H9 (cell line): ENCODE measurements at regions not wholly inside any gene's neighbourhood (a gene's known extent, or its start where the extent isn't known, plus 50 kb on each side); places are given as distances from the start of the nearest gene placed in this dataset.

Experiments used
- DNase-seq: peaks from one replicate; pipeline ENCODE4 v3.0.0-alpha.2; 2017
- H2AFZ ChIP-seq: one replicate; pipeline ENCODE4 v1.6.1; 2013; ENCODE audit warnings: mild to moderate bottlenecking, low read length, control low read depth, moderate library complexity
- H2AK5ac ChIP-seq: 2 replicates; pipeline ENCODE4 v1.6.1; 2013; ENCODE audit warnings: low read length, control low read depth, mixed read lengths; ENCODE audit not compliant: insufficient read length
- H2BK120ac ChIP-seq: one replicate; pipeline ENCODE4 v1.6.1; 2013; ENCODE audit warnings: low read depth, mild to moderate bottlenecking, low read length, control low read depth, inconsistent platforms; ENCODE audit not compliant: poor library complexity, severe bottlenecking
- H2BK12ac ChIP-seq: 2 replicates; pipeline ENCODE4 v1.6.1; 2013; ENCODE audit warnings: low read length, control low read depth, mixed read lengths, low read depth; ENCODE audit not compliant: insufficient read length
- H2BK15ac ChIP-seq: 2 replicates; pipeline ENCODE4 v1.6.1; 2013; ENCODE audit warnings: low read depth, low read length, control low read depth
- H2BK20ac ChIP-seq: one replicate; pipeline ENCODE4 v1.6.1; 2013; ENCODE audit warnings: low read depth, mild to moderate bottlenecking, low read length, control low read depth, inconsistent platforms; ENCODE audit not compliant: poor library complexity, severe bottlenecking
- H2BK5ac ChIP-seq: 2 replicates; pipeline ENCODE4 v1.6.1; 2013; ENCODE audit warnings: low read length, control low read depth, mixed read lengths; ENCODE audit not compliant: insufficient read length
- H3K14ac ChIP-seq: 2 replicates; pipeline ENCODE4 v1.6.1; 2013; ENCODE audit warnings: low read length, control low read depth; ENCODE audit not compliant: insufficient read depth
- H3K18ac ChIP-seq: 2 replicates; pipeline ENCODE4 v1.6.1; 2013; ENCODE audit warnings: low read depth, mild to moderate bottlenecking, mixed read lengths, low read length, control low read depth; ENCODE audit not compliant: insufficient read length
- H3K23ac ChIP-seq: 2 replicates; pipeline ENCODE4 v1.6.1; 2013; ENCODE audit warnings: low read length, control low read depth, mixed read lengths, low read depth; ENCODE audit not compliant: insufficient read length
- H3K23me2 ChIP-seq: 2 replicates; pipeline ENCODE4 v1.6.1; 2013; ENCODE audit warnings: low read depth, mild to moderate bottlenecking, mixed read lengths, low read length, control low read depth; ENCODE audit not compliant: insufficient read length, poor library complexity, severe bottlenecking
- H3K27ac ChIP-seq: 2 replicates; pipeline ENCODE4 v1.5.1; 2013; ENCODE audit warnings: low read length, control low read depth, mixed read lengths, low read depth; ENCODE audit not compliant: insufficient read length
- H3K27me3 ChIP-seq: 2 replicates; pipeline ENCODE4 v1.6.1; 2013; ENCODE audit warnings: low read length, control low read depth, inconsistent platforms; ENCODE audit not compliant: insufficient read depth
- H3K4ac ChIP-seq: 2 replicates; pipeline ENCODE4 v1.6.1; 2013; ENCODE audit warnings: low read depth, mild to moderate bottlenecking, control low read depth, inconsistent platforms, low read length, moderate library complexity
- H3K4me1 ChIP-seq: 2 replicates; pipeline ENCODE4 v1.6.1; 2013; ENCODE audit warnings: low read length, control low read depth, inconsistent platforms; ENCODE audit not compliant: insufficient read depth
- H3K4me2 ChIP-seq: 2 replicates; pipeline ENCODE4 v1.6.1; 2013; ENCODE audit warnings: low read length, control low read depth, mixed read lengths; ENCODE audit not compliant: insufficient read length, insufficient read depth
- H3K56ac ChIP-seq: 2 replicates; pipeline ENCODE4 v1.6.1; 2013; ENCODE audit warnings: low read depth, mild to moderate bottlenecking, mixed read lengths, low read length, control low read depth; ENCODE audit not compliant: insufficient read length
- H3K79me1 ChIP-seq: 2 replicates; pipeline ENCODE4 v1.6.1; 2013; ENCODE audit warnings: low read depth, mild to moderate bottlenecking, moderate library complexity, low read length, control low read depth, inconsistent platforms; ENCODE audit not compliant: insufficient read depth, poor library complexity, severe bottlenecking
- H3K79me2 ChIP-seq: 2 replicates; pipeline ENCODE4 v1.6.1; 2013; ENCODE audit warnings: low read length, control low read depth, inconsistent platforms; ENCODE audit not compliant: insufficient read depth
- H3K9ac ChIP-seq: 2 replicates; pipeline ENCODE4 v1.6.1; 2013; ENCODE audit warnings: low read length, control low read depth, mixed read lengths; ENCODE audit not compliant: insufficient read length; ENCODE audit errors: extremely low read depth
- H3K9me3 ChIP-seq: one replicate; pipeline ENCODE4 v1.6.1; 2013; ENCODE audit warnings: low read depth, low read length, inconsistent platforms; ENCODE audit not compliant: control insufficient read depth
- H3T11ph ChIP-seq: one replicate; pipeline ENCODE4 v1.6.1; 2013; ENCODE audit warnings: mild to moderate bottlenecking, low read length, control low read depth, inconsistent platforms
- H4K20me1 ChIP-seq: one replicate; pipeline ENCODE4 v1.6.1; 2013; ENCODE audit not compliant: control insufficient read depth, insufficient read length, insufficient read depth
- H4K5ac ChIP-seq: 2 replicates; pipeline ENCODE4 v1.6.1; 2013; ENCODE audit warnings: low read depth, mild to moderate bottlenecking, mixed read lengths, low read length, control low read depth; ENCODE audit not compliant: insufficient read length
- H4K8ac ChIP-seq: replicated peaks from 2 replicates; pipeline ENCODE4 v1.6.1; 2013; ENCODE audit warnings: low read length, control low read depth, mixed read lengths, low read depth; ENCODE audit not compliant: insufficient read length
- H4K91ac ChIP-seq: 2 replicates; pipeline ENCODE4 v1.6.1; 2013; ENCODE audit warnings: low read depth, mild to moderate bottlenecking, moderate library complexity, mixed read lengths, low read length, control low read depth; ENCODE audit not compliant: insufficient read length
- H3K27ac Mint-ChIP-seq, 3 experiments: 2 replicates in 2 of 3; 3 replicates in 1 of 3; pipeline ENCODE4 v1.8.0; 2020 to 2021; ENCODE audit warnings: mixed read lengths in 3 of 3, mild to moderate bottlenecking in 1 of 3, moderate library complexity in 1 of 3
- H3K27me3 Mint-ChIP-seq: 2 replicates; pipeline ENCODE4 v1.8.0; 2021; ENCODE audit warnings: low read depth, mild to moderate bottlenecking, moderate library complexity, mixed read lengths
- H3K36me3 Mint-ChIP-seq, 3 experiments: 2 replicates in 2 of 3; 3 replicates in 1 of 3; pipeline ENCODE4 v1.8.0; 2020 to 2021; ENCODE audit warnings: low read depth in 3 of 3, mixed read lengths in 3 of 3; ENCODE audit not compliant: insufficient read depth in 1 of 3
- H3K4me1 Mint-ChIP-seq, 2 experiments: 2 replicates each; pipeline ENCODE4 v1.8.0; 2020; ENCODE audit warnings: mixed read lengths in 2 of 2
- H3K4me3 Mint-ChIP-seq, 2 experiments: 2 replicates in 1 of 2; 3 replicates in 1 of 2; pipeline ENCODE4 v1.8.0; 2020 to 2021; ENCODE audit warnings: mild to moderate bottlenecking in 2 of 2, mixed read lengths in 2 of 2, moderate library complexity in 1 of 2
- H3K9me3 Mint-ChIP-seq, 2 experiments: 2 replicates in 1 of 2; 3 replicates in 1 of 2; pipeline ENCODE4 v1.8.0; 2020; ENCODE audit warnings: mild to moderate bottlenecking in 2 of 2, mixed read lengths in 2 of 2, moderate library complexity in 1 of 2
- CTCF ChIP-seq: fragments of 200-600 bp; sonication (generic); conservative IDR thresholded peaks from 3 replicates; pipeline ENCODE4 v1.8.0; 2021; ENCODE audit warnings: antibody characterized with exemption, mild to moderate bottlenecking
- WGBS: extraction: QIAGEN DNeasy Blood & Tissue Kit; methylation state at CpG from one replicate; pipeline ENCODE4 v1.1.7; 2013; ENCODE audit warnings: missing lambda C conversion rate, low lambda C conversion rate, mixed read lengths; ENCODE audit not compliant: insufficient read length; ENCODE audit errors: extremely low coverage; 5-methylcytosine and 5-hydroxymethylcytosine counted together

DNA sequence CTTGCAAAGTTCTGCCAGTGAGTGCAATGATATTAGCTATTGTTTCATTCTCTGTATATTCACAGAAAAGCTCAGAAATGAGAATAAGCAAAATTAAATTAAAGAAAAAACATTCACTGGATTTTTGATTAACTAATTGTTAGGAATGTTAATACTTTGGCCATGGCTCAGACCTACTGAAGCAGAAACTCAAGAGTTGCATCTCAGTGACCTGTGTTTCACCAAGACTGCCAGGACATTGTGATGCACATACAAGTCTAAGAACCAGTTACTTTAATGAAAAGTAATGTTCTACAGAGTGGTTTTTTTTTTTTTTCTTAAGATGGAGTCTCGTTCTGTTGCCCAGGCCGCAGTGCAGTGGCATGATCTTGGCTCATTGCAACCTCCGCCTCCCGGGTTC lies 464.9 kb upstream of the NMUR2 start:
- no peaks in the 10 kb centered on the region for H3K9me3 ChIP-seq
- H3K4ac ChIP-seq = no peak overlapping the region
- no peak overlapping the region for H3K4me2 ChIP-seq
- no peaks in the 10 kb centered on the region for H3K23me2 ChIP-seq
- H3K9me3 Mint-ChIP-seq = peaks cover 0 to 10% of the 10 kb centered on the region in 2 experiments; a peak in 4 of 5 replicates
- H2AFZ ChIP-seq = no peak overlapping the region
- no peak overlapping the region for H3K56ac ChIP-seq
- no peak overlapping the region for H3K27ac ChIP-seq
- no peak overlapping the region for H4K8ac ChIP-seq
- WGBS = no CpG with 5 or more reads among the region's 4 CpGs
- H2AK5ac ChIP-seq = no peak overlapping the region
- no peak for DNase-seq
- no peaks in the 10 kb centered on the region for H3K27me3 ChIP-seq
- H2BK120ac ChIP-seq = no peak overlapping the region
- H4K20me1 ChIP-seq = no peaks in the 10 kb centered on the region
- no peak overlapping the region for H4K91ac ChIP-seq
- H3K4me3 Mint-ChIP-seq = no peak overlapping the region
- no peak overlapping the region for H4K5ac ChIP-seq
- no peak overlapping the region for H2BK5ac ChIP-seq
- no peak overlapping the region for H2BK15ac ChIP-seq
- H3K79me2 ChIP-seq = no peaks in the 10 kb centered on the region
- H3K23ac ChIP-seq = no peak overlapping the region
- TF ChIP-seq CTCF = no peak
- no peaks in the 10 kb centered on the region; the same call in 1 of the 2 replicates for H3K4me1 ChIP-seq
- H3K79me1 ChIP-seq = no peaks in the 10 kb centered on the region
- H2BK20ac ChIP-seq = no peak overlapping the region
- H2BK12ac ChIP-seq = no peak overlapping the region
- no peak overlapping the region for H3K27ac Mint-ChIP-seq
- peaks cover 13% of the 10 kb centered on the region in 2 experiments for H3K4me1 Mint-ChIP-seq
- H3K27me3 Mint-ChIP-seq = no peaks in the 10 kb centered on the region
- no peak overlapping the region for H3K9ac ChIP-seq
- no peak overlapping the region for H3T11ph ChIP-seq
- peaks cover 0 to 8% (median 3%) of the 10 kb centered on the region in 3 experiments; a peak in 3 of 7 replicates for H3K36me3 Mint-ChIP-seq
- no peak overlapping the region for H3K14ac ChIP-seq
- no peak overlapping the region for H3K18ac ChIP-seq
